Neural cell (in vitro differentiated cells): ENCODE measurements at regions not wholly inside any gene's neighbourhood (a gene's known extent, or its start where the extent isn't known, plus 50 kb on each side); places are given as distances from the start of the nearest gene placed in this dataset.

ENCODE experiments used
- H2AFZ ChIP-seq: fragments of 200-600, 300-800 bp; sonication (generic), shearing (Covaris generic); 2 replicates; pipeline ENCODE4 v1.6.0; 2014; ENCODE audit warnings: low read depth, mild to moderate bottlenecking, antibody characterized with exemption, low read length, moderate library complexity
- H3F3A ChIP-seq: fragments of 200-600 bp; shearing (Covaris generic); 2 replicates; pipeline ENCODE4 v1.6.1; 2016; ENCODE audit warnings: mild to moderate bottlenecking, moderate library complexity, mixed read lengths, antibody characterized with exemption, low read length; ENCODE audit not compliant: insufficient read depth, poor library complexity, severe bottlenecking
- H3K27ac ChIP-seq: fragments of 200-600, 300-800 bp; sonication (generic), shearing (Covaris generic); 2 replicates; pipeline ENCODE4 v1.5.1; 2014; ENCODE audit warnings: mild to moderate bottlenecking, low read length, moderate library complexity
- H3K27me3 ChIP-seq: fragments of 300-800, 200-600 bp; sonication (generic), shearing (Covaris generic); 2 replicates; pipeline ENCODE4 v1.6.0; 2014; ENCODE audit warnings: mild to moderate bottlenecking, low read depth, low read length, moderate library complexity; ENCODE audit not compliant: insufficient read depth
- H3K36me3 ChIP-seq: fragments of 300-800, 200-600 bp; sonication (generic), shearing (Covaris generic); 2 replicates; pipeline ENCODE4 v1.5.1; 2014; ENCODE audit warnings: mild to moderate bottlenecking, antibody characterized with exemption, low read length, moderate library complexity; ENCODE audit not compliant: insufficient read depth
- H3K4me2 ChIP-seq: fragments of 300-800, 200-600 bp; sonication (generic), shearing (Covaris generic); 2 replicates; pipeline ENCODE4 v1.6.0; 2014; ENCODE audit warnings: mild to moderate bottlenecking, low read length
- H3K4me3 ChIP-seq: fragments of 300-800, 200-600 bp; sonication (generic), shearing (Covaris generic); 2 replicates; pipeline ENCODE4 v1.5.1; 2014; ENCODE audit warnings: mild to moderate bottlenecking, low read length, moderate library complexity
- H3K79me2 ChIP-seq: fragments of 200-600 bp; shearing (Covaris generic); replicated peaks from 2 replicates; pipeline ENCODE4 v1.6.0; 2014; ENCODE audit warnings: mild to moderate bottlenecking, low read length, moderate library complexity; ENCODE audit not compliant: insufficient read depth
- H3K9ac ChIP-seq: fragments of 300-800, 200-600 bp; sonication (generic), shearing (Covaris generic); 2 replicates; pipeline ENCODE4 v1.6.1; 2016; ENCODE audit warnings: mild to moderate bottlenecking, low read length, mixed read lengths
- H3K9me2 ChIP-seq: fragments of 200-600 bp; shearing (Covaris generic); 2 replicates; pipeline ENCODE4 v1.6.1; 2016; ENCODE audit warnings: mild to moderate bottlenecking, low read length, mixed read lengths; ENCODE audit not compliant: insufficient read depth
- H3K9me3 ChIP-seq: fragments of 200-600, 300-800 bp; sonication (generic), shearing (Covaris generic); 2 replicates; pipeline ENCODE4 v1.6.1; 2016; ENCODE audit warnings: mild to moderate bottlenecking, mixed run types, low read length, moderate library complexity, mixed read lengths
- H4K20me1 ChIP-seq: fragments of 200-600 bp; shearing (Covaris generic); 2 replicates; pipeline ENCODE4 v1.6.1; 2016; ENCODE audit warnings: mild to moderate bottlenecking, mixed run types; ENCODE audit not compliant: insufficient read depth
- EP300 ChIP-seq: fragments of 450-650 bp; conservative IDR thresholded peaks from 2 replicates; pipeline ENCODE4 v1.6.1; 2014; ENCODE audit warnings: antibody characterized with exemption, mild to moderate bottlenecking, moderate library complexity; ENCODE audit not compliant: poor library complexity, severe bottlenecking
- EZH2 ChIP-seq: fragments of 200-600, 300-800 bp; shearing (Covaris generic), sonication (generic); IDR thresholded peaks from 2 replicates; pipeline ENCODE4 v1.6.1; 2014; ENCODE audit warnings: antibody characterized with exemption, low read length, borderline replicate concordance, mild to moderate bottlenecking; ENCODE audit not compliant: insufficient read depth, poor library complexity, severe bottlenecking
- MXI1 ChIP-seq: fragments of 450-650 bp; conservative IDR thresholded peaks from 2 replicates; pipeline ENCODE4 v1.6.1; 2014; ENCODE audit warnings: antibody characterized with exemption, mild to moderate bottlenecking; ENCODE audit not compliant: poor library complexity, severe bottlenecking
- POLR2AphosphoS5 ChIP-seq: IDR thresholded peaks from 2 replicates; pipeline ENCODE4 v1.6.1; 2012
- RAD21 ChIP-seq: fragments of 450-650 bp; conservative IDR thresholded peaks from 2 replicates; pipeline ENCODE4 v1.6.1; 2014; ENCODE audit warnings: antibody characterized with exemption, mild to moderate bottlenecking, moderate library complexity
- REST ChIP-seq: IDR thresholded peaks from 2 replicates; pipeline ENCODE4 v1.6.1; 2012; ENCODE audit warnings: borderline replicate concordance
- SMC3 ChIP-seq: fragments of 450-650 bp; conservative IDR thresholded peaks from 2 replicates; pipeline ENCODE4 v1.6.1; 2014; ENCODE audit warnings: antibody characterized with exemption, mild to moderate bottlenecking, moderate library complexity; ENCODE audit not compliant: poor library complexity
- TAF1 ChIP-seq: IDR thresholded peaks from 2 replicates; pipeline ENCODE4 v1.6.1; 2012; ENCODE audit warnings: low read depth
- TF ChIP-seq, protein P1 (sequence below): fragments of 450-650 bp; IDR thresholded peaks from 2 replicates; pipeline ENCODE4 v1.5.1; 2014; ENCODE audit warnings: antibody characterized with exemption, mild to moderate bottlenecking, moderate library complexity; ENCODE audit not compliant: poor library complexity, severe bottlenecking

DNA sequence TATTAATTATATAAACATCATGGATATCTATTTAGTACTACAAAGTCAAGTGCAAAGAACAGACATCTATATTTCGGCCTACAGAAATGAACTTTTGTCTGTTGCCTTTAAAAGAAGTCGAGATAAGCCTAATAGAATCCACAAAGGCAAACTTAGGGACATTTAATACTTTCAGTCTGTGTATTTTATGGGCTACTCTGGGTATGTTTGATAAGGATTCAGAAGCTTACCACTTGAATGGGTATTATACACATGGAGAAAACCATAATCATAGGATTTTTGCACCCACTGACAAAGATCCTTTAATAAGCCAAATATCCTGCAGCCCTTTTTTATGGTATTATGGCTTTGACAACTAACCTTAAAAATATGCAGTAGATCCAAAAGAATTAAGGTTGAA, 224.8 kb downstream of the LMO4 start:
- H3K27ac ChIP-seq = no peak overlapping the region
- H3K27me3 ChIP-seq = no peaks in the 10 kb centered on the region
- no peaks in the 10 kb centered on the region for H4K20me1 ChIP-seq
- no peaks in the 10 kb centered on the region for H3K79me2 ChIP-seq
- H3F3A ChIP-seq = no peaks in the 10 kb centered on the region
- H3K9me3 ChIP-seq = no peaks in the 10 kb centered on the region
- H3K9me2 ChIP-seq = no peaks in the 10 kb centered on the region
- H3K4me3 ChIP-seq = no peak overlapping the region
- H3K4me2 ChIP-seq = no peak overlapping the region
- H3K36me3 ChIP-seq = no peaks in the 10 kb centered on the region
- no peak overlapping the region for H2AFZ ChIP-seq
- no peak overlapping the region for H3K9ac ChIP-seq
- no peak for TF ChIP-seq MXI1
- no peak for TF ChIP-seq REST
- no peak for TF ChIP-seq EZH2

GRCh38 chr1:87555366-87555765, 226.7 kb downstream of the LMO4 start:
- H3K27ac ChIP-seq = no peak overlapping the region
- no peaks in the 10 kb centered on the region for H3F3A ChIP-seq
- no peaks in the 10 kb centered on the region for H3K79me2 ChIP-seq
- TF ChIP-seq, protein P1, sequence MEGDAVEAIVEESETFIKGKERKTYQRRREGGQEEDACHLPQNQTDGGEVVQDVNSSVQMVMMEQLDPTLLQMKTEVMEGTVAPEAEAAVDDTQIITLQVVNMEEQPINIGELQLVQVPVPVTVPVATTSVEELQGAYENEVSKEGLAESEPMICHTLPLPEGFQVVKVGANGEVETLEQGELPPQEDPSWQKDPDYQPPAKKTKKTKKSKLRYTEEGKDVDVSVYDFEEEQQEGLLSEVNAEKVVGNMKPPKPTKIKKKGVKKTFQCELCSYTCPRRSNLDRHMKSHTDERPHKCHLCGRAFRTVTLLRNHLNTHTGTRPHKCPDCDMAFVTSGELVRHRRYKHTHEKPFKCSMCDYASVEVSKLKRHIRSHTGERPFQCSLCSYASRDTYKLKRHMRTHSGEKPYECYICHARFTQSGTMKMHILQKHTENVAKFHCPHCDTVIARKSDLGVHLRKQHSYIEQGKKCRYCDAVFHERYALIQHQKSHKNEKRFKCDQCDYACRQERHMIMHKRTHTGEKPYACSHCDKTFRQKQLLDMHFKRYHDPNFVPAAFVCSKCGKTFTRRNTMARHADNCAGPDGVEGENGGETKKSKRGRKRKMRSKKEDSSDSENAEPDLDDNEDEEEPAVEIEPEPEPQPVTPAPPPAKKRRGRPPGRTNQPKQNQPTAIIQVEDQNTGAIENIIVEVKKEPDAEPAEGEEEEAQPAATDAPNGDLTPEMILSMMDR = no peak
- TF ChIP-seq POLR2AphosphoS5 (no peak), TAF1 (no peak), RAD21 (no peak), EP300 (no peak), REST (no peak), MXI1 (no peak), SMC3 (no peak), EZH2 (no peak)
- H3K9me3 ChIP-seq = no peaks in the 10 kb centered on the region
- no peaks in the 10 kb centered on the region for H3K27me3 ChIP-seq
- H3K4me2 ChIP-seq = no peak overlapping the region
- no peak overlapping the region for H2AFZ ChIP-seq
- H3K4me3 ChIP-seq = no peak overlapping the region
- H3K9me2 ChIP-seq = no peaks in the 10 kb centered on the region
- no peak overlapping the region for H3K9ac ChIP-seq
- no peaks in the 10 kb centered on the region for H4K20me1 ChIP-seq
- no peaks in the 10 kb centered on the region for H3K36me3 ChIP-seq
